B cell (primary cell): ENCODE measurements at regions not wholly inside any gene's neighbourhood (a gene's known extent, or its start where the extent isn't known, plus 50 kb on each side); places are given as distances from the start of the nearest gene placed in this dataset.
A peak's percentile ranks its signal among the peaks of the same experiment; 100 is the strongest.

ENCODE experiments used
- ATAC-seq: fragments of 200-7000 bp; cut with Tn5 transposase; one replicate; pipeline ENCODE4 v1.10.0; 2021; ENCODE audit warnings: low read depth, mild to moderate bottlenecking, moderate number of reproducible peaks, moderate library complexity
- CTCF ChIA-PET: fragments of 350-600 bp; sonication (Branson Sonifier 250); formaldehyde crosslinking; loops from one replicate; lab custom pipeline; 2021; ENCODE audit warnings: antibody characterized with exemption, inconsistent platforms; lab: Charles Lee
- POLR2A ChIA-PET: fragments of 350-600 bp; sonication (Branson Sonifier 250); formaldehyde crosslinking; loops from one replicate; lab custom pipeline; 2021; ENCODE audit warnings: antibody characterized with exemption; lab: Charles Lee
- DNase-seq: peaks from one replicate; pipeline ENCODE4 v3.0.0; 2013
- H2AFZ ChIP-seq: 2 replicates; pipeline ENCODE4 v1.6.1; 2012; ENCODE audit warnings: mild to moderate bottlenecking, low read depth, low read length; ENCODE audit not compliant: insufficient read depth, poor library complexity, severe bottlenecking
- H3K27ac ChIP-seq, 2 donors: 1 replicate in 1 of 2; 2 replicates in 1 of 2; pipeline ENCODE4 v1.5.1; 2012 to 2013; ENCODE audit warnings: low read length in 2 of 2, mild to moderate bottlenecking in 2 of 2, moderate library complexity in 1 of 2
- H3K27me3 ChIP-seq, 4 experiments: fragments of 200-600 bp in 1 of 4; sonication (generic) in 1 of 4; replicated peaks in 1 of 4; 1 replicate in 2 of 4; 2 replicates in 2 of 4; pipeline versions ENCODE4 v1.6.1 to v1.7.0; 2013 to 2016; ENCODE audit warnings: low read length in 3 of 4, mild to moderate bottlenecking in 2 of 4, mixed read lengths in 1 of 4, moderate library complexity in 1 of 4; ENCODE audit not compliant: insufficient read depth in 4 of 4, control insufficient read depth in 3 of 4; ENCODE audit errors: control extremely low read depth in 1 of 4
- H3K36me3 ChIP-seq, 2 experiments: replicated peaks in 1 of 2; 1 replicate in 1 of 2; 2 replicates in 1 of 2; pipeline versions ENCODE4 v1.6.1 to v1.7.1; 2013; ENCODE audit warnings: low read length in 1 of 2; ENCODE audit not compliant: insufficient read depth in 2 of 2, control insufficient read depth in 1 of 2; ENCODE audit errors: control extremely low read depth in 1 of 2, extremely low read depth in 1 of 2
- H3K4me1 ChIP-seq, 2 donors: fragments of 200-600 bp in 1 of 2; sonication (generic) in 1 of 2; 1 replicate in 1 of 2; 2 replicates in 1 of 2; pipeline versions ENCODE4 v1.5.1 to v1.6.1; 2013 to 2017; ENCODE audit warnings: low read length in 2 of 2; ENCODE audit not compliant: control insufficient read depth in 2 of 2, insufficient read depth in 2 of 2
- H3K4me2 ChIP-seq: replicated peaks from 2 replicates; pipeline ENCODE3; 2012; ENCODE audit warnings: mild to moderate bottlenecking, low read depth, low read length; ENCODE audit not compliant: poor library complexity, severe bottlenecking
- H3K4me3 ChIP-seq, 5 experiments: fragments of 200-600 bp in 1 of 5; sonication (generic) in 1 of 5; 1 replicate in 3 of 5; 2 replicates in 2 of 5; pipeline versions ENCODE4 v1.5.1 to v1.7.0; 2011 to 2016; ENCODE audit warnings: low read length in 4 of 5, mild to moderate bottlenecking in 4 of 5, low read depth in 2 of 5, control low read depth in 1 of 5, moderate library complexity in 1 of 5; ENCODE audit not compliant: insufficient read depth in 1 of 5; ENCODE audit errors: control extremely low read depth in 1 of 5, extremely low read depth in 1 of 5
- H3K79me2 ChIP-seq: fragments of 200-600 bp; sonication (generic); one replicate; pipeline ENCODE4 v1.6.0; 2016; ENCODE audit warnings: low read length; ENCODE audit not compliant: control insufficient read depth, insufficient read depth
- H3K9ac ChIP-seq: fragments of 200-600 bp; sonication (generic); 2 replicates; pipeline ENCODE4 v1.6.1; 2017; ENCODE audit warnings: mild to moderate bottlenecking, low read length, moderate library complexity
- H3K9me3 ChIP-seq, 3 donors: one replicate each; pipeline versions ENCODE4 v1.6.1 to v1.7.1; 2013; ENCODE audit warnings: low read length in 2 of 3; ENCODE audit not compliant: control insufficient read depth in 2 of 3, insufficient read depth in 1 of 3; ENCODE audit errors: control extremely low read depth in 1 of 3
- H4K20me1 ChIP-seq: 2 replicates; pipeline ENCODE4 v1.6.0; 2012; ENCODE audit warnings: mild to moderate bottlenecking, low read length; ENCODE audit not compliant: insufficient read depth, control insufficient read depth, poor library complexity, severe bottlenecking
- H3K27ac Mint-ChIP-seq: one replicate; pipeline ENCODE4 v1.8.0; 2021; ENCODE audit warnings: mixed read lengths
- H3K27me3 Mint-ChIP-seq: one replicate; pipeline ENCODE4 v1.8.0; 2021; ENCODE audit warnings: mixed read lengths
- H3K4me1 Mint-ChIP-seq: one replicate; pipeline ENCODE4 v1.8.0; 2021; ENCODE audit warnings: mixed read lengths
- H3K4me3 Mint-ChIP-seq: one replicate; pipeline ENCODE4 v1.8.0; 2021; ENCODE audit warnings: mixed read lengths
- H3K9me3 Mint-ChIP-seq: one replicate; pipeline ENCODE4 v1.8.0; 2022; ENCODE audit warnings: mixed read lengths; ENCODE audit not compliant: insufficient read depth
- EZH2 ChIP-seq: IDR thresholded peaks from 2 replicates; pipeline ENCODE4 v1.6.1; 2012; ENCODE audit warnings: borderline replicate concordance, low read depth, mild to moderate bottlenecking, moderate library complexity, low read length; ENCODE audit not compliant: insufficient read depth, poor library complexity, severe bottlenecking
- WGBS: methylation state at CpG from one replicate; pipeline ENCODE4 v1.1.5; 2013; ENCODE audit warnings: missing lambda C conversion rate; ENCODE audit not compliant: insufficient coverage; 5-methylcytosine and 5-hydroxymethylcytosine counted together
- intact Hi-C: fragments of 100-400 bp; cut with micrococcal nuclease; formaldehyde crosslinking; loops from one replicate; pipeline ENCODE4 v1.10.0; 2022
- TF ChIP-seq, protein P1 (sequence below): fragments of 200-600 bp; IDR thresholded peaks from one replicate; pipeline ENCODE4 v1.8.0; 2022; ENCODE audit warnings: antibody characterized with exemption, mild to moderate bottlenecking

GRCh38 chr18:11310476-11311086 lies 161.2 kb upstream of the PIEZO2 start:
- CTCF ChIA-PET: interaction anchor here (0.7 to 1.0 kb wide), 2 partner anchors 12 to 243 kb away, joined by 3 read pairs; no protein-coding TSS in a partner anchor
- POLR2A ChIA-PET: no interaction called here
- no peak overlapping the region for H3K4me2 ChIP-seq
- H3K4me1 Mint-ChIP-seq: no peaks in the 10 kb centered on the region
- H3K4me3 Mint-ChIP-seq: no peak overlapping the region
- H3K27ac Mint-ChIP-seq: no peak overlapping the region
- peaks cover 3% of the 10 kb centered on the region for H3K27me3 Mint-ChIP-seq
- WGBS: no CpG with 5 or more reads among the region's 1 CpG
- H4K20me1 ChIP-seq: no peaks in the 10 kb centered on the region
- TF ChIP-seq EZH2: no peak
- TF ChIP-seq, protein P1, sequence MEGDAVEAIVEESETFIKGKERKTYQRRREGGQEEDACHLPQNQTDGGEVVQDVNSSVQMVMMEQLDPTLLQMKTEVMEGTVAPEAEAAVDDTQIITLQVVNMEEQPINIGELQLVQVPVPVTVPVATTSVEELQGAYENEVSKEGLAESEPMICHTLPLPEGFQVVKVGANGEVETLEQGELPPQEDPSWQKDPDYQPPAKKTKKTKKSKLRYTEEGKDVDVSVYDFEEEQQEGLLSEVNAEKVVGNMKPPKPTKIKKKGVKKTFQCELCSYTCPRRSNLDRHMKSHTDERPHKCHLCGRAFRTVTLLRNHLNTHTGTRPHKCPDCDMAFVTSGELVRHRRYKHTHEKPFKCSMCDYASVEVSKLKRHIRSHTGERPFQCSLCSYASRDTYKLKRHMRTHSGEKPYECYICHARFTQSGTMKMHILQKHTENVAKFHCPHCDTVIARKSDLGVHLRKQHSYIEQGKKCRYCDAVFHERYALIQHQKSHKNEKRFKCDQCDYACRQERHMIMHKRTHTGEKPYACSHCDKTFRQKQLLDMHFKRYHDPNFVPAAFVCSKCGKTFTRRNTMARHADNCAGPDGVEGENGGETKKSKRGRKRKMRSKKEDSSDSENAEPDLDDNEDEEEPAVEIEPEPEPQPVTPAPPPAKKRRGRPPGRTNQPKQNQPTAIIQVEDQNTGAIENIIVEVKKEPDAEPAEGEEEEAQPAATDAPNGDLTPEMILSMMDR: peak; percentile 44
- ATAC-seq (no peak), DNase-seq (peak; percentile 17)
- H3K4me1 ChIP-seq: no peaks in the 10 kb centered on the region
- no peaks in the 10 kb centered on the region for H3K9me3 ChIP-seq
- H2AFZ ChIP-seq: no peak overlapping the region
- no peaks in the 10 kb centered on the region for H3K27me3 ChIP-seq
- intact Hi-C loops: loop anchor here (5.0 kb wide), 1 partner anchor 727 kb away; no protein-coding TSS in a partner anchor
- no peak overlapping the region for H3K27ac ChIP-seq
- no peaks in the 10 kb centered on the region for H3K9me3 Mint-ChIP-seq
- H3K79me2 ChIP-seq: no peaks in the 10 kb centered on the region
- H3K36me3 ChIP-seq: no peaks in the 10 kb centered on the region
- no peak overlapping the region for H3K4me3 ChIP-seq
- no peak overlapping the region for H3K9ac ChIP-seq

DNA sequence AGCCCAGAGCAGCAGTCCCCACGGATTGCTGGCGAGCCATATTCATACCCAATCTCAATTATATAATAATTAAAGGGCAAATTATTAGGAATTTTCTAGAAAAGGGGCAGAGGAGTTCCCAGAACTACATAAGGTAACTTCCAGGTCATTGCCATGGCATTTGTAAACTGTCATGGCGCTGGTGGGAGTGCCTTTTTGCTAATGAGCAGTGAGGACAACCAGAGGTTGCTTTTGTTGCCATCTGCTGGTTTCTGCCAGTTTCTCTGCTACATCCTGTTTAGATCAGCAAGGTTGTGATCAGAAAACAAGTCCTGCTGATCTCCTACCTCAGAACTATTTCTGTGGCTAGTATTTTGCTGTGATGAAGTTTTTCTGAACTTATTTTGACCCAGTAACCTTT lies 159.8 kb upstream of the PIEZO2 start:
- Histone ChIP-seq H3K27ac (no peak overlapping the region), H3K4me1 (no peaks in the 10 kb centered on the region), H2AFZ (no peak overlapping the region), H3K4me2 (no peak overlapping the region), H3K9me3 (peaks cover 0 to under 1% (median 0%) of the 10 kb centered on the region in 3 donors), H3K36me3 (no peaks in the 10 kb centered on the region), H3K9ac (no peak overlapping the region), H3K27me3 (no peaks in the 10 kb centered on the region), H3K79me2 (no peaks in the 10 kb centered on the region), H3K4me3 (no peak overlapping the region), H4K20me1 (no peaks in the 10 kb centered on the region)
- no peak for ATAC-seq
- H3K4me1 Mint-ChIP-seq: no peaks in the 10 kb centered on the region
- ChIA-PET CTCF (no interaction called here), POLR2A (no interaction called here)
- H3K27ac Mint-ChIP-seq: no peak overlapping the region
- H3K4me3 Mint-ChIP-seq: no peak overlapping the region
- TF ChIP-seq, protein P1: no peak
- TF ChIP-seq EZH2: no peak
- intact Hi-C loops: no loop called here
- H3K9me3 Mint-ChIP-seq: no peaks in the 10 kb centered on the region
- 0% methylated on average over 1 of the region's 3 CpGs for WGBS
- DNase-seq: no peak
- H3K27me3 Mint-ChIP-seq: peaks cover 3% of the 10 kb centered on the region
